K562 (cell line): ENCODE measurements at regions not wholly inside any gene's neighbourhood (a gene's known extent, or its start where the extent isn't known, plus 50 kb on each side); places are given as distances from the start of the nearest gene placed in this dataset.

Experiments
- AFF1 ChIP-seq, 2 experiments: fragments of 450-650 bp; IDR thresholded peaks; 2 replicates each; pipeline ENCODE4 v1.6.1; 2018; ENCODE audit warnings: mild to moderate bottlenecking in 2 of 2, low read depth in 1 of 2; ENCODE audit not compliant: partially characterized antibody in 2 of 2
- GMEB1 ChIP-seq: fragments of 250-450 bp; sonication (Bioruptor Pico); IDR thresholded peaks from 2 replicates; pipeline ENCODE4 v1.4.0; 2020; ENCODE audit warnings: mild to moderate bottlenecking
- KAT2B ChIP-seq: IDR thresholded peaks from one replicate; pipeline ENCODE4 v1.6.1; 2012; ENCODE audit warnings: low read depth, mild to moderate bottlenecking, control low read depth, inconsistent platforms, low read length, moderate library complexity
- KLF6 ChIP-seq: fragments of 250-450 bp; sonication (Bioruptor Pico); IDR thresholded peaks from 2 replicates; pipeline ENCODE4 v1.4.0; 2020; ENCODE audit warnings: mild to moderate bottlenecking, moderate library complexity, borderline replicate concordance
- PBX2 ChIP-seq, 2 experiments: IDR thresholded peaks in 1 of 2; conservative IDR thresholded peaks in 1 of 2; 2 replicates each; pipeline ENCODE4 v1.6.1; 2016; ENCODE audit warnings: low read depth in 2 of 2, mild to moderate bottlenecking in 1 of 2, missing compliant biosample characterization in 1 of 2, missing genetic modification characterization in 1 of 2, moderate library complexity in 1 of 2
- PHF8 ChIP-seq: fragments of 200-600 bp; sonication (generic); IDR thresholded peaks from 2 replicates; pipeline ENCODE4 v1.6.1; 2012; ENCODE audit warnings: mixed run types, mild to moderate bottlenecking, inconsistent platforms, low read length, moderate library complexity, borderline replicate concordance
- SMAD1 ChIP-seq: fragments of 150-350 bp; IDR thresholded peaks from 2 replicates; pipeline ENCODE4 v1.6.1; 2014; ENCODE audit warnings: low read length, low read depth; ENCODE audit not compliant: partially characterized antibody
- ZNF436 ChIP-seq: fragments of 250-450, 450-650 bp; sonication (Bioruptor Pico); formaldehyde crosslinking; IDR thresholded peaks from 2 replicates; pipeline ENCODE4 v1.7.0; 2020; ENCODE audit warnings: mild to moderate bottlenecking
- ZNF445 ChIP-seq: fragments of 250-450 bp; sonication (Bioruptor Pico); IDR thresholded peaks from 2 replicates; pipeline ENCODE4 v1.4.0; 2020; ENCODE audit warnings: low read depth, mild to moderate bottlenecking, moderate library complexity

- TF ChIP-seq PBX2 (CRISPR knock-in tag; IDR thresholded peaks at IDR 0.05; ENCODE audit: low read depth) (no peak), PBX2 (tag; conservative IDR thresholded peaks at IDR 0.05; ENCODE audit: low read depth) (no peak), KLF6 (CRISPR knock-in tag) (no peak), PHF8 (no peak), ZNF445 (CRISPR knock-in tag) (peak; percentile 83; the same call in 1 of the 2 replicates), GMEB1 (no peak), ZNF436 (no peak), SMAD1 (no peak), KAT2B (no peak), AFF1 (IDR thresholded peaks at IDR 0.05; ENCODE audit: low read depth in 1 of 2, partially characterized antibody in 2 of 2) (no peak)
These were observed 227.7 kb upstream of the ZEB2 start (continued) for GRCh38 chr2:144747571-144747970.
